HepG2 (cell line): ENCODE measurements at regions not wholly inside any gene's neighbourhood (a gene's known extent, or its start where the extent isn't known, plus 50 kb on each side); places are given as distances from the start of the nearest gene placed in this dataset.

Experiments used
- ATAC-seq: fragments of 200-7000 bp; cut with Tn5 transposase; 3 replicates; pipeline ENCODE4 v1.9.1; 2020; ENCODE audit warnings: mild to moderate bottlenecking, moderate library complexity
- BruUV-seq: library from RNA; stranded (reverse); fragments of 400-500 nt; replicated peaks from 2 replicates; lab custom pipeline; 2021; lab: Mats Ljungman, UMichigan
- CTCF ChIA-PET: fragments of 300-600 bp; formaldehyde crosslinking; extraction: SDS; loops from one replicate; lab custom pipeline; 2021; ENCODE audit warnings: low total read pairs, inconsistent platforms, low intra/inter-chr PET ratio; lab: Yijun Ruan, JAX
- POLR2A ChIA-PET: fragments of 350-600 bp; sonication (Branson Sonifier 250); formaldehyde crosslinking; loops from one replicate; lab custom pipeline; 2020; ENCODE audit warnings: antibody characterized with exemption, inconsistent platforms; lab: Yijun Ruan, JAX
- DNase-seq: peaks from one replicate; pipeline ENCODE4 v3.0.0-alpha.2; 2015; ENCODE audit warnings: low spot score
- FAIRE-seq: peaks from 3 replicates; lab custom pipeline; 2011; peaks lifted over from hg19 to GRCh38; lab: Jason Lieb, UNC
- H2AFZ ChIP-seq: one replicate; pipeline ENCODE4 v1.6.1; 2011; ENCODE audit warnings: low read length, inconsistent platforms
- H3K27ac ChIP-seq: fragments of 300-600 bp; 3 replicates; pipeline ENCODE4 v1.8.0; 2011; ENCODE audit warnings: mixed run types, mild to moderate bottlenecking, mixed read lengths, low read length, inconsistent platforms; ENCODE audit not compliant: insufficient read depth; ENCODE audit errors: extremely low read length
- H3K27me3 ChIP-seq, 2 experiments: fragments of 200-600 bp in 1 of 2; 2 replicates in 1 of 2; 3 replicates in 1 of 2; pipeline versions ENCODE4 v1.6.0 to v1.8.0; 2011; ENCODE audit warnings: low read length in 2 of 2, mild to moderate bottlenecking in 2 of 2, moderate library complexity in 2 of 2, inconsistent platforms in 1 of 2; ENCODE audit not compliant: insufficient read depth in 2 of 2, control insufficient read depth in 1 of 2
- H3K36me3 ChIP-seq, 2 experiments: fragments of 200-600 bp in 1 of 2; replicated peaks in 1 of 2; 2 replicates in 1 of 2; 3 replicates in 1 of 2; pipeline versions ENCODE4 v1.5.1 to v1.8.0; 2011; ENCODE audit warnings: low read length in 2 of 2, inconsistent platforms in 1 of 2; ENCODE audit not compliant: insufficient read depth in 2 of 2, control insufficient read depth in 1 of 2
- H3K4me1 ChIP-seq: 2 replicates; pipeline ENCODE4 v1.5.1; 2012; ENCODE audit warnings: low read length, inconsistent platforms; ENCODE audit not compliant: insufficient read depth
- H3K4me2 ChIP-seq: 2 replicates; pipeline ENCODE4 v1.6.0; 2011; ENCODE audit warnings: low read depth, low read length, inconsistent platforms
- H3K4me3 ChIP-seq, 3 experiments: fragments of 200-600 bp in 1 of 3; sonication (generic), shearing (Covaris generic) in 1 of 3; replicated peaks in 1 of 3; 2 replicates each; pipeline ENCODE4 v1.5.1; 2011 to 2016; ENCODE audit warnings: low read length in 3 of 3, inconsistent platforms in 2 of 3, low read depth in 2 of 3, mild to moderate bottlenecking in 2 of 3, control low read depth in 1 of 3, mixed read lengths in 1 of 3; ENCODE audit not compliant: insufficient read depth in 1 of 3
- H3K79me2 ChIP-seq: one replicate; pipeline ENCODE4 v1.6.1; 2011; ENCODE audit warnings: low read length, inconsistent platforms; ENCODE audit not compliant: insufficient read depth
- H3K9ac ChIP-seq: 2 replicates; pipeline ENCODE4 v1.6.0; 2011; ENCODE audit warnings: mild to moderate bottlenecking, low read depth, low read length, inconsistent platforms; ENCODE audit not compliant: insufficient read depth
- H3K9me3 ChIP-seq: 2 replicates; pipeline ENCODE4 v1.5.1; 2012; ENCODE audit warnings: mild to moderate bottlenecking, low read length
- H4K20me1 ChIP-seq: 2 replicates; pipeline ENCODE4 v1.6.0; 2011; ENCODE audit warnings: inconsistent platforms, mild to moderate bottlenecking, low read length, moderate library complexity; ENCODE audit not compliant: insufficient read depth
- CSRNP2 ChIP-seq: sonication (generic); formaldehyde crosslinking; conservative IDR thresholded peaks from 2 replicates; pipeline ENCODE4 v1.8.0; 2022; ENCODE audit warnings: low read depth, missing genetic modification reagents
- ETS1 ChIP-seq: sonication (generic); formaldehyde crosslinking; IDR thresholded peaks from 2 replicates; pipeline ENCODE4 v1.4.0; 2020; ENCODE audit warnings: missing genetic modification reagents
- ETV6 ChIP-seq: sonication (generic); formaldehyde crosslinking; conservative IDR thresholded peaks from 2 replicates; pipeline ENCODE4 v1.4.0; 2020; ENCODE audit warnings: missing genetic modification reagents
- HDAC2 ChIP-seq: sonication (generic); formaldehyde crosslinking; IDR thresholded peaks from 2 replicates; pipeline ENCODE4 v1.4.0; 2020; ENCODE audit warnings: missing genetic modification reagents
- HOXA5 ChIP-seq: sonication (generic); formaldehyde crosslinking; IDR thresholded peaks from 2 replicates; pipeline ENCODE4 v1.4.0; 2020; ENCODE audit warnings: missing genetic modification reagents
- ZNF317 ChIP-seq: sonication (generic); formaldehyde crosslinking; IDR thresholded peaks from 2 replicates; pipeline ENCODE4 v1.5.0; 2020; ENCODE audit warnings: mild to moderate bottlenecking, missing genetic modification reagents
- ZNF646 ChIP-seq: sonication (generic); formaldehyde crosslinking; IDR thresholded peaks from 2 replicates; pipeline ENCODE4 v1.9.0; 2021; ENCODE audit warnings: mild to moderate bottlenecking, missing genetic modification reagents
- WGBS: methylation state at CpG from one replicate; pipeline ENCODE4 v1.1.6; 2017; ENCODE audit warnings: low lambda C conversion rate; 5-methylcytosine and 5-hydroxymethylcytosine counted together
- in situ Hi-C: cut with HindIII; loops from 2 replicates; pipeline ENCODE4 v1.10.0; 2017; ENCODE audit warnings: low pct_unique_long_range_greater_than_20kb; ENCODE audit not compliant: extremely low pct_ligation_motif_present
- intact Hi-C: fragments of 100-400 bp; cut with micrococcal nuclease; formaldehyde crosslinking; loops from one replicate; pipeline ENCODE4 v1.10.0; 2022; ENCODE audit not compliant: unreplicated experiment

- H3K4me3 ChIP-seq, result no peak overlapping the region
- no TSS peak for BruUV-seq
- TF ChIP-seq ETS1, result no peak
- no peak for TF ChIP-seq HOXA5 (CRISPR knock-in tag)
- TF ChIP-seq CSRNP2 (CRISPR knock-in tag), result no peak
- no peak for TF ChIP-seq ETV6 (CRISPR knock-in tag)
- no peak for TF ChIP-seq HDAC2
- TF ChIP-seq ZNF646 (CRISPR knock-in tag), result no peak
- no peak for TF ChIP-seq ZNF317
- TF ChIP-seq, all 625 proteins: peak for 0
- H3K27me3 ChIP-seq, result no peaks in the 10 kb centered on the region
- H2AFZ ChIP-seq, result no peak overlapping the region
- no peak overlapping the region for H3K4me2 ChIP-seq
- peaks cover 15% of the 10 kb centered on the region for H3K4me1 ChIP-seq
- H3K27ac ChIP-seq, result no peak overlapping the region
- FAIRE-seq (no peak), DNase-seq (no peak), ATAC-seq (no peak)
- ChIA-PET POLR2A (no interaction called here), CTCF (no interaction called here)
- WGBS, result 5% methylated on average over 2 of the region's 3 CpGs
- in situ Hi-C loops (no loop called here), intact Hi-C loops (no loop called here)
- H3K9me3 ChIP-seq, result peaks cover 22% of the 10 kb centered on the region
- H3K9ac ChIP-seq, result no peak overlapping the region
- no peaks in the 10 kb centered on the region for H3K79me2 ChIP-seq
- no peaks in the 10 kb centered on the region for H4K20me1 ChIP-seq
- no peaks in the 10 kb centered on the region for H3K36me3 ChIP-seq
Measured at GRCh38 chr1:193432979-193433587, 246.7 kb upstream of the B3GALT2 start.
